ENCODE measurements at regions not wholly inside any gene's neighbourhood (a gene's known extent, or its start where the extent isn't known, plus 50 kb on each side); places are given as distances from the start of the nearest gene placed in this dataset.

DNA sequence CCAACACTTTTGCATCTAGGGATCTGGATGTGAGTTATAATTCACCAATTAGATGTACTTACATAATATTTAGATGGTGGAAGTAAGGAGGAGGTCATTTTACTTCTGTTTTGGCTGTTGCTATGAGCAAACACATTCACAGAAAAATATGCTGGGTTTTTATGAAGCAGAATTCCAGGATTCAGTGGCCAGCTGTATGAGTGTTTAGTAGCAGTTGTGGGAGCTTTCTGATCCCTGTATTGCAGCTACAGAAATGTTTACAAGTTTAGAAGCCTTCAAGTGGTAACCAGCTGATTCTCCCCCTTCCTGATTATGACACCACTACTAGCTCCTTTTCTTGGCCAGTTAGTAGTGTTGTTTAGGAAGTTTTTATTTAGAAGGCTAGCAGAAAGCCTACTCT is 177.0 kb downstream of the TENT5A start:
- TF ChIP-seq KLF10 (tag by site-specific recombination; IDR thresholded peaks at IDR 0.05) (no peak), ZNF529 (tag by site-specific recombination; IDR thresholded peaks at IDR 0.05; ENCODE audit: insufficient replicate concordance) (no peak), GLIS1 (tag by site-specific recombination; IDR thresholded peaks at IDR 0.05) (no peak), ZNF747 (tag by site-specific recombination; IDR thresholded peaks at IDR 0.05) (no peak), ZEB2 (tag by site-specific recombination; IDR thresholded peaks at IDR 0.05) (no peak), ZNF138 (tag by site-specific recombination; IDR thresholded peaks at IDR 0.05; ENCODE audit: borderline replicate concordance) (no peak), ZBTB1 (tag by site-specific recombination; IDR thresholded peaks at IDR 0.05) (no peak), ZNF660 (tag by site-specific recombination; IDR thresholded peaks at IDR 0.05) (no peak), KLF16 (tag by site-specific recombination; IDR thresholded peaks at IDR 0.05) (no peak), ZNF792 (tag by site-specific recombination; IDR thresholded peaks at IDR 0.05) (no peak)
- TF ChIP-seq, protein P1, sequence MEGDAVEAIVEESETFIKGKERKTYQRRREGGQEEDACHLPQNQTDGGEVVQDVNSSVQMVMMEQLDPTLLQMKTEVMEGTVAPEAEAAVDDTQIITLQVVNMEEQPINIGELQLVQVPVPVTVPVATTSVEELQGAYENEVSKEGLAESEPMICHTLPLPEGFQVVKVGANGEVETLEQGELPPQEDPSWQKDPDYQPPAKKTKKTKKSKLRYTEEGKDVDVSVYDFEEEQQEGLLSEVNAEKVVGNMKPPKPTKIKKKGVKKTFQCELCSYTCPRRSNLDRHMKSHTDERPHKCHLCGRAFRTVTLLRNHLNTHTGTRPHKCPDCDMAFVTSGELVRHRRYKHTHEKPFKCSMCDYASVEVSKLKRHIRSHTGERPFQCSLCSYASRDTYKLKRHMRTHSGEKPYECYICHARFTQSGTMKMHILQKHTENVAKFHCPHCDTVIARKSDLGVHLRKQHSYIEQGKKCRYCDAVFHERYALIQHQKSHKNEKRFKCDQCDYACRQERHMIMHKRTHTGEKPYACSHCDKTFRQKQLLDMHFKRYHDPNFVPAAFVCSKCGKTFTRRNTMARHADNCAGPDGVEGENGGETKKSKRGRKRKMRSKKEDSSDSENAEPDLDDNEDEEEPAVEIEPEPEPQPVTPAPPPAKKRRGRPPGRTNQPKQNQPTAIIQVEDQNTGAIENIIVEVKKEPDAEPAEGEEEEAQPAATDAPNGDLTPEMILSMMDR (tag by site-specific recombination; IDR thresholded peaks at IDR 0.05): no peak
- TF ChIP-seq, protein P2, sequence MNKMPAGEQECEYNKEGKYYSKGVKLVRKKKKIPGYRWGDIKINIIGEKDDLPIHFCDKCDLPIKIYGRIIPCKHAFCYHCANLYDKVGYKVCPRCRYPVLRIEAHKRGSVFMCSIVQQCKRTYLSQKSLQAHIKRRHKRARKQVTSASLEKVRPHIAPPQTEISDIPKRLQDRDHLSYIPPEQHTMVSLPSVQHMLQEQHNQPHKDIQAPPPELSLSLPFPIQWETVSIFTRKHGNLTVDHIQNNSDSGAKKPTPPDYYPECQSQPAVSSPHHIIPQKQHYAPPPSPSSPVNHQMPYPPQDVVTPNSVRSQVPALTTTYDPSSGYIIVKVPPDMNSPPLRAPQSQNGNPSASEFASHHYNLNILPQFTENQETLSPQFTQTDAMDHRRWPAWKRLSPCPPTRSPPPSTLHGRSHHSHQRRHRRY (tag by site-specific recombination; IDR thresholded peaks at IDR 0.05): no peak
- TF ChIP-seq, protein P3, sequence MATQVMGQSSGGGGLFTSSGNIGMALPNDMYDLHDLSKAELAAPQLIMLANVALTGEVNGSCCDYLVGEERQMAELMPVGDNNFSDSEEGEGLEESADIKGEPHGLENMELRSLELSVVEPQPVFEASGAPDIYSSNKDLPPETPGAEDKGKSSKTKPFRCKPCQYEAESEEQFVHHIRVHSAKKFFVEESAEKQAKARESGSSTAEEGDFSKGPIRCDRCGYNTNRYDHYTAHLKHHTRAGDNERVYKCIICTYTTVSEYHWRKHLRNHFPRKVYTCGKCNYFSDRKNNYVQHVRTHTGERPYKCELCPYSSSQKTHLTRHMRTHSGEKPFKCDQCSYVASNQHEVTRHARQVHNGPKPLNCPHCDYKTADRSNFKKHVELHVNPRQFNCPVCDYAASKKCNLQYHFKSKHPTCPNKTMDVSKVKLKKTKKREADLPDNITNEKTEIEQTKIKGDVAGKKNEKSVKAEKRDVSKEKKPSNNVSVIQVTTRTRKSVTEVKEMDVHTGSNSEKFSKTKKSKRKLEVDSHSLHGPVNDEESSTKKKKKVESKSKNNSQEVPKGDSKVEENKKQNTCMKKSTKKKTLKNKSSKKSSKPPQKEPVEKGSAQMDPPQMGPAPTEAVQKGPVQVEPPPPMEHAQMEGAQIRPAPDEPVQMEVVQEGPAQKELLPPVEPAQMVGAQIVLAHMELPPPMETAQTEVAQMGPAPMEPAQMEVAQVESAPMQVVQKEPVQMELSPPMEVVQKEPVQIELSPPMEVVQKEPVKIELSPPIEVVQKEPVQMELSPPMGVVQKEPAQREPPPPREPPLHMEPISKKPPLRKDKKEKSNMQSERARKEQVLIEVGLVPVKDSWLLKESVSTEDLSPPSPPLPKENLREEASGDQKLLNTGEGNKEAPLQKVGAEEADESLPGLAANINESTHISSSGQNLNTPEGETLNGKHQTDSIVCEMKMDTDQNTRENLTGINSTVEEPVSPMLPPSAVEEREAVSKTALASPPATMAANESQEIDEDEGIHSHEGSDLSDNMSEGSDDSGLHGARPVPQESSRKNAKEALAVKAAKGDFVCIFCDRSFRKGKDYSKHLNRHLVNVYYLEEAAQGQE (tag by site-specific recombination; IDR thresholded peaks at IDR 0.05): no peak
- TF ChIP-seq, protein P4, sequence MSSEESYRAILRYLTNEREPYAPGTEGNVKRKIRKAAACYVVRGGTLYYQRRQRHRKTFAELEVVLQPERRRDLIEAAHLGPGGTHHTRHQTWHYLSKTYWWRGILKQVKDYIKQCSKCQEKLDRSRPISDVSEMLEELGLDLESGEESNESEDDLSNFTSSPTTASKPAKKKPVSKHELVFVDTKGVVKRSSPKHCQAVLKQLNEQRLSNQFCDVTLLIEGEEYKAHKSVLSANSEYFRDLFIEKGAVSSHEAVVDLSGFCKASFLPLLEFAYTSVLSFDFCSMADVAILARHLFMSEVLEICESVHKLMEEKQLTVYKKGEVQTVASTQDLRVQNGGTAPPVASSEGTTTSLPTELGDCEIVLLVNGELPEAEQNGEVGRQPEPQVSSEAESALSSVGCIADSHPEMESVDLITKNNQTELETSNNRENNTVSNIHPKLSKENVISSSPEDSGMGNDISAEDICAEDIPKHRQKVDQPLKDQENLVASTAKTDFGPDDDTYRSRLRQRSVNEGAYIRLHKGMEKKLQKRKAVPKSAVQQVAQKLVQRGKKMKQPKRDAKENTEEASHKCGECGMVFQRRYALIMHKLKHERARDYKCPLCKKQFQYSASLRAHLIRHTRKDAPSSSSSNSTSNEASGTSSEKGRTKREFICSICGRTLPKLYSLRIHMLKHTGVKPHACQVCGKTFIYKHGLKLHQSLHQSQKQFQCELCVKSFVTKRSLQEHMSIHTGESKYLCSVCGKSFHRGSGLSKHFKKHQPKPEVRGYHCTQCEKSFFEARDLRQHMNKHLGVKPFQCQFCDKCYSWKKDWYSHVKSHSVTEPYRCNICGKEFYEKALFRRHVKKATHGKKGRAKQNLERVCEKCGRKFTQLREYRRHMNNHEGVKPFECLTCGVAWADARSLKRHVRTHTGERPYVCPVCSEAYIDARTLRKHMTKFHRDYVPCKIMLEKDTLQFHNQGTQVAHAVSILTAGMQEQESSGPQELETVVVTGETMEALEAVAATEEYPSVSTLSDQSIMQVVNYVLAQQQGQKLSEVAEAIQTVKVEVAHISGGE (tag by site-specific recombination; conservative IDR thresholded peaks at IDR 0.05; ENCODE audit: low read depth): no peak
